HEK293 (cell line): ENCODE measurements at regions not wholly inside any gene's neighbourhood (a gene's known extent, or its start where the extent isn't known, plus 50 kb on each side); places are given as distances from the start of the nearest gene placed in this dataset.
A peak's percentile ranks its signal among the peaks of the same experiment; 100 is the strongest.

Experiments used
- CTCF ChIA-PET: fragments of 350-600 bp; formaldehyde crosslinking; extraction: SDS; loops from one replicate; lab custom pipeline; 2021; ENCODE audit warnings: antibody characterized with exemption; lab: Yijun Ruan, JAX
- POLR2A ChIA-PET: fragments of 300-600 bp; formaldehyde crosslinking; extraction: SDS; loops from one replicate; lab custom pipeline; 2020; ENCODE audit warnings: antibody characterized with exemption, inconsistent platforms; lab: Yijun Ruan, JAX
- H3K27ac ChIP-seq: fragments of 200-500 bp; sonication (Bioruptor generic); 2 replicates; pipeline ENCODE4 v1.5.1; 2014; ENCODE audit warnings: low read depth, low read length, control low read depth, inconsistent platforms; ENCODE audit errors: extremely low read depth
- H3K36me3 ChIP-seq, 2 experiments: fragments of 200-500 bp in 1 of 2; sonication (Bioruptor generic) in 1 of 2; 1 replicate in 1 of 2; 2 replicates in 1 of 2; pipeline ENCODE4 v1.5.1; 2014 to 2017; ENCODE audit warnings: inconsistent platforms in 2 of 2, low read length in 2 of 2; ENCODE audit not compliant: control insufficient read depth in 2 of 2, insufficient read depth in 1 of 2
- H3K4me1 ChIP-seq: fragments of 200-500 bp; sonication (Bioruptor generic); 2 replicates; pipeline ENCODE4 v1.5.1; 2014; ENCODE audit warnings: mild to moderate bottlenecking, low read length, inconsistent platforms; ENCODE audit not compliant: control insufficient read depth, insufficient read depth
- H3K4me3 ChIP-seq: 2 replicates; pipeline ENCODE4 v1.5.1; 2011; ENCODE audit warnings: low read depth, mild to moderate bottlenecking, control low read depth, low read length, moderate library complexity
- H3K9me3 ChIP-seq: fragments of 200-500 bp; sonication (Bioruptor generic); 2 replicates; pipeline ENCODE4 v1.5.1; 2014; ENCODE audit warnings: low read depth, low read length, inconsistent platforms; ENCODE audit not compliant: control insufficient read depth, insufficient read depth
- FEZF1 ChIP-seq: fragments of 450-650 bp; formaldehyde crosslinking; IDR thresholded peaks from 2 replicates; pipeline ENCODE4 v1.5.1; 2016; ENCODE audit warnings: missing biosample characterization, missing genetic modification characterization
- GLI4 ChIP-seq: fragments of 450-650 bp; formaldehyde crosslinking; IDR thresholded peaks from 2 replicates; pipeline ENCODE4 v1.5.1; 2016; ENCODE audit warnings: missing biosample characterization, missing genetic modification characterization
- KLF10 ChIP-seq: fragments of 450-650 bp; IDR thresholded peaks from 2 replicates; pipeline ENCODE4 v1.5.1; 2018; ENCODE audit warnings: missing biosample characterization, mild to moderate bottlenecking, missing genetic modification characterization
- KLF7 ChIP-seq: fragments of 450-650 bp; formaldehyde crosslinking; IDR thresholded peaks from 2 replicates; pipeline ENCODE4 v1.5.1; 2016; ENCODE audit warnings: missing biosample characterization, missing genetic modification characterization, borderline replicate concordance
- OSR2 ChIP-seq: fragments of 450-650 bp; formaldehyde crosslinking; IDR thresholded peaks from 2 replicates; pipeline ENCODE4 v1.5.1; 2016; ENCODE audit warnings: missing biosample characterization, missing genetic modification characterization
- SP7 ChIP-seq: fragments of 450-650 bp; formaldehyde crosslinking; IDR thresholded peaks from 2 replicates; pipeline ENCODE4 v1.5.1; 2016; ENCODE audit warnings: missing biosample characterization, missing genetic modification characterization
- TCF7L2 ChIP-seq: IDR thresholded peaks from 2 replicates; pipeline ENCODE4 v1.6.1; 2011; ENCODE audit warnings: low read depth, mild to moderate bottlenecking, inconsistent platforms, low read length, moderate library complexity, borderline replicate concordance
- TRIM28 ChIP-seq: IDR thresholded peaks from 2 replicates; pipeline ENCODE4 v1.6.1; 2011; ENCODE audit warnings: low read length, control low read depth, borderline replicate concordance
- ZFP41 ChIP-seq: fragments of 450-650 bp; formaldehyde crosslinking; IDR thresholded peaks from 2 replicates; pipeline ENCODE4 v1.5.1; 2016; ENCODE audit warnings: missing biosample characterization, missing genetic modification characterization, borderline replicate concordance
- ZNF155 ChIP-seq: fragments of 450-650 bp; formaldehyde crosslinking; IDR thresholded peaks from 2 replicates; pipeline ENCODE4 v1.5.1; 2016; ENCODE audit warnings: missing biosample characterization, missing genetic modification characterization
- ZNF16 ChIP-seq: fragments of 450-650 bp; formaldehyde crosslinking; IDR thresholded peaks from 2 replicates; pipeline ENCODE4 v1.5.1; 2016; ENCODE audit warnings: low read depth, missing biosample characterization, missing genetic modification characterization
- ZNF23 ChIP-seq: fragments of 450-650 bp; formaldehyde crosslinking; IDR thresholded peaks from 2 replicates; pipeline ENCODE4 v1.5.1; 2016; ENCODE audit warnings: missing biosample characterization, missing genetic modification characterization, borderline replicate concordance
- ZNF266 ChIP-seq: fragments of 450-650 bp; formaldehyde crosslinking; IDR thresholded peaks from 2 replicates; pipeline ENCODE4 v1.5.1; 2016; ENCODE audit warnings: missing biosample characterization, missing genetic modification characterization, low read depth
- ZNF324 ChIP-seq: fragments of 450-650 bp; formaldehyde crosslinking; IDR thresholded peaks from 2 replicates; pipeline ENCODE4 v1.5.1; 2016; ENCODE audit warnings: missing biosample characterization, missing genetic modification characterization
- ZNF48 ChIP-seq: fragments of 450-650 bp; formaldehyde crosslinking; IDR thresholded peaks from 2 replicates; pipeline ENCODE4 v1.5.1; 2016; ENCODE audit warnings: missing biosample characterization, missing genetic modification characterization
- ZNF501 ChIP-seq: fragments of 450-650 bp; formaldehyde crosslinking; IDR thresholded peaks from 2 replicates; pipeline ENCODE4 v1.5.1; 2016; ENCODE audit warnings: missing biosample characterization, missing genetic modification characterization
- ZNF610 ChIP-seq: fragments of 450-650 bp; formaldehyde crosslinking; IDR thresholded peaks from 2 replicates; pipeline ENCODE4 v1.5.1; 2016; ENCODE audit warnings: missing biosample characterization, missing genetic modification characterization, borderline replicate concordance
- ZNF624 ChIP-seq: fragments of 450-650 bp; formaldehyde crosslinking; IDR thresholded peaks from 2 replicates; pipeline ENCODE4 v1.5.1; 2017; ENCODE audit warnings: missing biosample characterization, missing genetic modification characterization
- ZNF843 ChIP-seq: fragments of 450-650 bp; formaldehyde crosslinking; IDR thresholded peaks from 2 replicates; pipeline ENCODE4 v1.5.1; 2016; ENCODE audit warnings: missing biosample characterization, missing genetic modification characterization
- ZXDB ChIP-seq: fragments of 450-650 bp; formaldehyde crosslinking; IDR thresholded peaks from 2 replicates; pipeline ENCODE4 v1.5.1; 2016; ENCODE audit warnings: missing biosample characterization, missing genetic modification characterization
- TF ChIP-seq, protein P1 (sequence below): fragments of 450-650 bp; formaldehyde crosslinking; IDR thresholded peaks from 2 replicates; pipeline ENCODE4 v1.5.1; 2016; ENCODE audit warnings: missing biosample characterization, missing genetic modification characterization
- TF ChIP-seq, protein P2 (sequence below): fragments of 450-650 bp; IDR thresholded peaks from 2 replicates; pipeline ENCODE4 v1.5.1; 2018; ENCODE audit warnings: missing biosample characterization, mild to moderate bottlenecking, missing genetic modification characterization
- TF ChIP-seq, protein P3 (sequence below): fragments of 450-650 bp; formaldehyde crosslinking; IDR thresholded peaks from 2 replicates; pipeline ENCODE4 v1.5.1; 2017; ENCODE audit warnings: missing biosample characterization, missing genetic modification characterization
- TF ChIP-seq, protein P4 (sequence below): fragments of 450-650 bp; formaldehyde crosslinking; optimal IDR thresholded peaks from 2 replicates; pipeline ENCODE3; 2016; ENCODE audit warnings: missing biosample characterization, mild to moderate bottlenecking, missing genetic modification characterization
- TF ChIP-seq, protein P5 (sequence below): fragments of 450-650 bp; formaldehyde crosslinking; IDR thresholded peaks from 2 replicates; pipeline ENCODE4 v1.5.1; 2016; ENCODE audit warnings: missing biosample characterization, missing genetic modification characterization

DNA sequence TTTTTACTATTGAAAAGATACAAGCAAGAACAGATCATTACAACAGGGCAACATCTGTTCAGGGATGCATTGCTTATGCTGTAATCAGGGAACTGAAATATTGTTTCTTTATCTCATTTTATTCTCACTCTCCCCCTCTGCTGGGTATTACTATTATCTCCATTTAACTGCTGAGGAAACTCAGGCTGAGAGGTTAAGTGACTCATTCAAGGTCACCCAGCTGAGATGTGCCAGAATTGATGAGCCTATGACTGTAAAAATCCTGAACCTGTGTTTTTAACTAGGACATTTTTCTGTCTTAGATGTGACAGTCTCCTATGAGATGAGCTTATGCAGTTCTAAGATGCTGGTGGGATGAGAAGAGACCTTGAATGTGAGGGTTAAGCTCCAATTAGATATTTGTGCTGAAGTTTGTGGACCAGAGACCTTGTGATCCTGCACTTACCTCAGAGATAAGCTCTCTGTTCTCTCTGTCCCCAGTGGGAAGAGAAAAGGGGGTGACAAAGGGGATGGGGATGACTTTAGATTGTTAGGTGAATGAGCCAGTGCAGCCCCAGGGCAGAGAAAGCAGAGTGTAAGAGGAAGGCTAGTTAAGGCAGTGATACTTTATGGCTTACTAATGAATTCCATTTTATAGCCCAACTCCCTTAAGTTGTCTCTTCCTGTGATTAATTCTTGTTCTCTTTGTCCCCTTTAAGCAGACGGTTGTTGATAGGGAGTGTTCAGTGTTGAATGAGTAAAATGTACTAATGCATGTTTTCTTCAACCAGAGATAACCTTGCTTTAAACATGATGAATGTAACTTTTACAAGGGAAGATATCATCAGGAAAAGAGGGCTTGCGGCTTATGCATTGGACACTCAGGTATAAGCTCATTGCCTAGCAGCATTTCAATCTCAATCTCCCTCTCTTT is 111.4 kb downstream of the HLX start (continued):
- TF ChIP-seq OSR2 = peak; percentile 82
- peak; percentile 29; the same call in 1 of the 2 replicates for TF ChIP-seq KLF10 (tag by site-specific recombination)
- peak; percentile 58; the same call in 1 of the 2 replicates for TF ChIP-seq KLF7 (tag by site-specific recombination)
- 0 out of 2 replicates have a peak, but pooled peaks have one; percentile 37 for TF ChIP-seq SP7 (tag by site-specific recombination)
- TF ChIP-seq FEZF1 (tag by site-specific recombination) = peak; percentile 90
- peak; percentile 75 for TF ChIP-seq TRIM28
- peak; percentile 87 for TF ChIP-seq ZXDB (tag by site-specific recombination)
- TF ChIP-seq, protein P1, sequence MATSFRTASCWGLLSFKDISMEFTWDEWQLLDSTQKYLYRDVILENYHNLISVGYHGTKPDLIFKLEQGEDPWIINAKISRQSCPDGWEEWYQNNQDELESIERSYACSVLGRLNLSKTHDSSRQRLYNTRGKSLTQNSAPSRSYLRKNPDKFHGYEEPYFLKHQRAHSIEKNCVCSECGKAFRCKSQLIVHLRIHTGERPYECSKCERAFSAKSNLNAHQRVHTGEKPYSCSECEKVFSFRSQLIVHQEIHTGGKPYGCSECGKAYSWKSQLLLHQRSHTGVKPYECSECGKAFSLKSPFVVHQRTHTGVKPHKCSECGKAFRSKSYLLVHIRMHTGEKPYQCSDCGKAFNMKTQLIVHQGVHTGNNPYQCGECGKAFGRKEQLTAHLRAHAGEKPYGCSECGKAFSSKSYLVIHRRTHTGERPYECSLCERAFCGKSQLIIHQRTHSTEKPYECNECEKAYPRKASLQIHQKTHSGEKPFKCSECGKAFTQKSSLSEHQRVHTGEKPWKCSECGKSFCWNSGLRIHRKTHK (tag by site-specific recombination) = no peak
- no peak for TF ChIP-seq ZNF48 (tag by site-specific recombination)
- TF ChIP-seq ZNF23 (tag by site-specific recombination) = no peak
- no peak for TF ChIP-seq ZFP41 (tag by site-specific recombination)
- TF ChIP-seq, protein P2, sequence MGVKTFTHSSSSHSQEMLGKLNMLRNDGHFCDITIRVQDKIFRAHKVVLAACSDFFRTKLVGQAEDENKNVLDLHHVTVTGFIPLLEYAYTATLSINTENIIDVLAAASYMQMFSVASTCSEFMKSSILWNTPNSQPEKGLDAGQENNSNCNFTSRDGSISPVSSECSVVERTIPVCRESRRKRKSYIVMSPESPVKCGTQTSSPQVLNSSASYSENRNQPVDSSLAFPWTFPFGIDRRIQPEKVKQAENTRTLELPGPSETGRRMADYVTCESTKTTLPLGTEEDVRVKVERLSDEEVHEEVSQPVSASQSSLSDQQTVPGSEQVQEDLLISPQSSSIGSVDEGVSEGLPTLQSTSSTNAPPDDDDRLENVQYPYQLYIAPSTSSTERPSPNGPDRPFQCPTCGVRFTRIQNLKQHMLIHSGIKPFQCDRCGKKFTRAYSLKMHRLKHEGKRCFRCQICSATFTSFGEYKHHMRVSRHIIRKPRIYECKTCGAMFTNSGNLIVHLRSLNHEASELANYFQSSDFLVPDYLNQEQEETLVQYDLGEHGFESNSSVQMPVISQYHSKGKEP (tag by site-specific recombination) = 0 out of 2 replicates have a peak, but pooled peaks have one; percentile 15
- no peak for TF ChIP-seq ZNF16 (tag by site-specific recombination)
- TF ChIP-seq, protein P3, sequence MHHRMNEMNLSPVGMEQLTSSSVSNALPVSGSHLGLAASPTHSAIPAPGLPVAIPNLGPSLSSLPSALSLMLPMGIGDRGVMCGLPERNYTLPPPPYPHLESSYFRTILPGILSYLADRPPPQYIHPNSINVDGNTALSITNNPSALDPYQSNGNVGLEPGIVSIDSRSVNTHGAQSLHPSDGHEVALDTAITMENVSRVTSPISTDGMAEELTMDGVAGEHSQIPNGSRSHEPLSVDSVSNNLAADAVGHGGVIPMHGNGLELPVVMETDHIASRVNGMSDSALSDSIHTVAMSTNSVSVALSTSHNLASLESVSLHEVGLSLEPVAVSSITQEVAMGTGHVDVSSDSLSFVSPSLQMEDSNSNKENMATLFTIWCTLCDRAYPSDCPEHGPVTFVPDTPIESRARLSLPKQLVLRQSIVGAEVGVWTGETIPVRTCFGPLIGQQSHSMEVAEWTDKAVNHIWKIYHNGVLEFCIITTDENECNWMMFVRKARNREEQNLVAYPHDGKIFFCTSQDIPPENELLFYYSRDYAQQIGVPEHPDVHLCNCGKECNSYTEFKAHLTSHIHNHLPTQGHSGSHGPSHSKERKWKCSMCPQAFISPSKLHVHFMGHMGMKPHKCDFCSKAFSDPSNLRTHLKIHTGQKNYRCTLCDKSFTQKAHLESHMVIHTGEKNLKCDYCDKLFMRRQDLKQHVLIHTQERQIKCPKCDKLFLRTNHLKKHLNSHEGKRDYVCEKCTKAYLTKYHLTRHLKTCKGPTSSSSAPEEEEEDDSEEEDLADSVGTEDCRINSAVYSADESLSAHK (tag by site-specific recombination) = peak; percentile 46; the same call in 1 of the 2 replicates
- no peak for TF ChIP-seq GLI4 (tag by site-specific recombination)
- TF ChIP-seq TCF7L2 = peak; percentile 88
- 0 out of 2 replicates have a peak, but pooled peaks have one; percentile 41 for TF ChIP-seq ZNF610
- TF ChIP-seq ZNF843 (tag by site-specific recombination) = peak; percentile 95
- no peak for TF ChIP-seq ZNF501
- no peak for TF ChIP-seq ZNF324 (tag by site-specific recombination)

DNA sequence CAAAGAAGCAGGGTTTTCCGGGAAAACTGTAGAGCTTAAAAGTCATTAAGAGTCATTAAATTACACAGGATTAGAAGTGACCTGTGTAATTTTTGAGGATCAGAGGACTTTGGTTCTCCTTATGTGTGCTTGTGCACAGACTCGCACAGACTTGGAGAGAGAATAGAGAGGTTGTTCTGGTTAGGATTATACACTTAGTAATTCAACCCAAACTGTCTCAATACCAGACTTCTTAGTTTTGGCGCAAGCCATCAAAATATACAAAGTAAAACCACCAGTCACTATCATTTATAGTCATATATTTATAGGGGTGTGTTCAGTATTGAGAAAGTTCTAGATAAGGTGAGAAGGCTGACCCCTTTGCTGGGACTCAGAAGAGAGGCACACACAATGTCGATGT is 112.3 kb downstream of the HLX start:
- H3K36me3 ChIP-seq = no peaks in the 10 kb centered on the region
- H3K27ac ChIP-seq = no peak overlapping the region
- H3K4me1 ChIP-seq = peaks cover 12% of the 10 kb centered on the region
- no peak overlapping the region for H3K4me3 ChIP-seq
- TF ChIP-seq, protein P4, sequence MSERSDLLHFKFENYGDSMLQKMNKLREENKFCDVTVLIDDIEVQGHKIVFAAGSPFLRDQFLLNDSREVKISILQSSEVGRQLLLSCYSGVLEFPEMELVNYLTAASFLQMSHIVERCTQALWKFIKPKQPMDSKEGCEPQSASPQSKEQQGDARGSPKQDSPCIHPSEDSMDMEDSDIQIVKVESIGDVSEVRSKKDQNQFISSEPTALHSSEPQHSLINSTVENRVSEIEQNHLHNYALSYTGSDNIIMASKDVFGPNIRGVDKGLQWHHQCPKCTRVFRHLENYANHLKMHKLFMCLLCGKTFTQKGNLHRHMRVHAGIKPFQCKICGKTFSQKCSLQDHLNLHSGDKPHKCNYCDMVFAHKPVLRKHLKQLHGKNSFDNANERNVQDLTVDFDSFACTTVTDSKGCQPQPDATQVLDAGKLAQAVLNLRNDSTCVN (tag by site-specific recombination) = no peak
- TF ChIP-seq ZNF266 (tag by site-specific recombination) = no peak
- TF ChIP-seq ZNF155 (tag by site-specific recombination) = no peak
- no peak for TF ChIP-seq ZNF324 (tag by site-specific recombination)
- TF ChIP-seq, protein P5, sequence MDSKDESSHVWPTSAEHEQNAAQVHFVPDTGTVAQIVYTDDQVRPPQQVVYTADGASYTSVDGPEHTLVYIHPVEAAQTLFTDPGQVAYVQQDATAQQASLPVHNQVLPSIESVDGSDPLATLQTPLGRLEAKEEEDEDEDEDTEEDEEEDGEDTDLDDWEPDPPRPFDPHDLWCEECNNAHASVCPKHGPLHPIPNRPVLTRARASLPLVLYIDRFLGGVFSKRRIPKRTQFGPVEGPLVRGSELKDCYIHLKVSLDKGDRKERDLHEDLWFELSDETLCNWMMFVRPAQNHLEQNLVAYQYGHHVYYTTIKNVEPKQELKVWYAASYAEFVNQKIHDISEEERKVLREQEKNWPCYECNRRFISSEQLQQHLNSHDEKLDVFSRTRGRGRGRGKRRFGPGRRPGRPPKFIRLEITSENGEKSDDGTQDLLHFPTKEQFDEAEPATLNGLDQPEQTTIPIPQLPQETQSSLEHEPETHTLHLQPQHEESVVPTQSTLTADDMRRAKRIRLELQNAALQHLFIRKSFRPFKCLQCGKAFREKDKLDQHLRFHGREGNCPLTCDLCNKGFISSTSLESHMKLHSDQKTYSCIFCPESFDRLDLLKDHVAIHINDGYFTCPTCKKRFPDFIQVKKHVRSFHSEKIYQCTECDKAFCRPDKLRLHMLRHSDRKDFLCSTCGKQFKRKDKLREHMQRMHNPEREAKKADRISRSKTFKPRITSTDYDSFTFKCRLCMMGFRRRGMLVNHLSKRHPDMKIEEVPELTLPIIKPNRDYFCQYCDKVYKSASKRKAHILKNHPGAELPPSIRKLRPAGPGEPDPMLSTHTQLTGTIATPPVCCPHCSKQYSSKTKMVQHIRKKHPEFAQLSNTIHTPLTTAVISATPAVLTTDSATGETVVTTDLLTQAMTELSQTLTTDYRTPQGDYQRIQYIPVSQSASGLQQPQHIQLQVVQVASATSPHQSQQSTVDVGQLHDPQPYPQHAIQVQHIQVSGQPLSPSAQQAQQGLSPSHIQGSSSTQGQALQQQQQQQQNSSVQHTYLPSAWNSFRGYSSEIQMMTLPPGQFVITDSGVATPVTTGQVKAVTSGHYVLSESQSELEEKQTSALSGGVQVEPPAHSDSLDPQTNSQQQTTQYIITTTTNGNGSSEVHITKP (tag by site-specific recombination) = no peak
- no peak for TF ChIP-seq ZNF16 (tag by site-specific recombination)
- no peak for TF ChIP-seq ZNF624
- TF ChIP-seq ZNF610 = no peak
- ChIA-PET CTCF (interaction anchor here (0.7 to 1.3 kb wide), 4 partner anchors 43 to 219 kb away, joined by 3 to 5 read pairs (median 4); no protein-coding TSS in a partner anchor), POLR2A (no interaction called here)
- no peaks in the 10 kb centered on the region for H3K9me3 ChIP-seq
